ENCODE measurements at regions not wholly inside any gene's neighbourhood (a gene's known extent, or its start where the extent isn't known, plus 50 kb on each side); places are given as distances from the start of the nearest gene placed in this dataset.

- no TSS peak for BruUV-seq (replicated peaks)
- no peaks in the 10 kb centered on the region for H3K27me3 Mint-ChIP-seq (ENCODE audit: insufficient read depth, unreplicated experiment)
- H3K27ac Mint-ChIP-seq (ENCODE audit: low read depth, unreplicated experiment), result no peak overlapping the region
- H3K36me3 Mint-ChIP-seq (ENCODE audit: insufficient read depth, unreplicated experiment), result no peaks in the 10 kb centered on the region
- intact Hi-C loops (cut with micrococcal nuclease), result no loop called here
- TF ChIP-seq CTCF (IDR thresholded peaks at IDR 0.05; ENCODE audit: unreplicated experiment), result no peak
- peaks cover 12% of the 10 kb centered on the region for H3K9me3 Mint-ChIP-seq (ENCODE audit: unreplicated experiment)
- no peak overlapping the region for H3K4me3 Mint-ChIP-seq (ENCODE audit: unreplicated experiment)
- H3K4me1 Mint-ChIP-seq (ENCODE audit: insufficient read depth, unreplicated experiment), result no peaks in the 10 kb centered on the region
- POLR2A ChIA-PET, result no interaction called here
- no peak for DNase-seq (ENCODE audit: unreplicated experiment)
- CTCF ChIA-PET, result interaction anchor here (0.7 kb wide), 2 partner anchors 149 to 163 kb away, joined by 3 to 4 read pairs; no protein-coding TSS in a partner anchor
Measured at GRCh38 chr1:51025374-51025773, 55.3 kb downstream of the CDKN2C start.

- CTCF ChIA-PET, result interaction anchor here (1.1 kb wide), 1 partner anchor 11 kb away, joined by 3 read pairs; no protein-coding TSS in a partner anchor
- no peak for DNase-seq (ENCODE audit: unreplicated experiment)
- H3K4me3 Mint-ChIP-seq (ENCODE audit: unreplicated experiment), result no peak overlapping the region
- no peak overlapping the region for H3K27ac Mint-ChIP-seq (ENCODE audit: low read depth, unreplicated experiment)
- H3K9me3 Mint-ChIP-seq (ENCODE audit: unreplicated experiment), result no peaks in the 10 kb centered on the region
- no peaks in the 10 kb centered on the region for H3K36me3 Mint-ChIP-seq (ENCODE audit: insufficient read depth, unreplicated experiment)
- no peaks in the 10 kb centered on the region for H3K4me1 Mint-ChIP-seq (ENCODE audit: insufficient read depth, unreplicated experiment)
- H3K27me3 Mint-ChIP-seq (ENCODE audit: insufficient read depth, unreplicated experiment), result no peaks in the 10 kb centered on the region
- TF ChIP-seq CTCF (IDR thresholded peaks at IDR 0.05; ENCODE audit: unreplicated experiment), result no peak
- POLR2A ChIA-PET, result no interaction called here
- no TSS peak for BruUV-seq (replicated peaks)
- intact Hi-C loops (cut with micrococcal nuclease), result no loop called here
Measured at GRCh38 chr1:51032936-51033335, 62.9 kb downstream of the CDKN2C start.

- no peak for DNase-seq (ENCODE audit: unreplicated experiment)
- no peaks in the 10 kb centered on the region for H3K9me3 Mint-ChIP-seq (ENCODE audit: unreplicated experiment)
- intact Hi-C loops (cut with micrococcal nuclease), result no loop called here
- H3K27ac Mint-ChIP-seq (ENCODE audit: low read depth, unreplicated experiment), result no peak overlapping the region
- BruUV-seq (replicated peaks), result no TSS peak
- no peaks in the 10 kb centered on the region for H3K4me1 Mint-ChIP-seq (ENCODE audit: insufficient read depth, unreplicated experiment)
- no peaks in the 10 kb centered on the region for H3K27me3 Mint-ChIP-seq (ENCODE audit: insufficient read depth, unreplicated experiment)
- ChIA-PET POLR2A (interaction anchor here (1.0 kb wide), 1 partner anchor 75 kb away, joined by 5 read pairs; no protein-coding TSS in a partner anchor), CTCF (interaction anchor here (0.6 to 1.6 kb wide), 12 partner anchors 9 to 311 kb away, joined by 3 to 13 read pairs (median 4); partner anchors contain the start of gene CDKN2C)
- H3K4me3 Mint-ChIP-seq (ENCODE audit: unreplicated experiment), result no peak overlapping the region
- no peak for TF ChIP-seq CTCF (IDR thresholded peaks at IDR 0.05; ENCODE audit: unreplicated experiment)
- H3K36me3 Mint-ChIP-seq (ENCODE audit: insufficient read depth, unreplicated experiment), result no peaks in the 10 kb centered on the region
Measured at GRCh38 chr1:51044199-51044598, 57.8 kb upstream of the C1orf185 start.

- Mint-ChIP-seq H3K9me3 (ENCODE audit: unreplicated experiment) (no peaks in the 10 kb centered on the region), H3K27me3 (ENCODE audit: insufficient read depth, unreplicated experiment) (no peaks in the 10 kb centered on the region), H3K4me3 (ENCODE audit: unreplicated experiment) (no peak overlapping the region), H3K36me3 (ENCODE audit: insufficient read depth, unreplicated experiment) (no peaks in the 10 kb centered on the region), H3K27ac (ENCODE audit: low read depth, unreplicated experiment) (no peak overlapping the region), H3K4me1 (ENCODE audit: insufficient read depth, unreplicated experiment) (no peaks in the 10 kb centered on the region)
- intact Hi-C loops (cut with micrococcal nuclease), result loop anchor here (1.0 to 5.0 kb wide), 3 partner anchors 116 to 273 kb away; no protein-coding TSS in a partner anchor
- POLR2A ChIA-PET, result interaction anchor here (1.0 kb wide), 1 partner anchor 76 kb away, joined by 5 read pairs; no protein-coding TSS in a partner anchor
- CTCF ChIA-PET, result interaction anchor here (0.6 to 1.5 kb wide), 8 partner anchors 10 to 270 kb away, joined by 3 to 13 read pairs (median 4); partner anchors contain the start of gene CDKN2C
- peak; percentile 12 for DNase-seq (ENCODE audit: unreplicated experiment)
- no TSS peak for BruUV-seq (replicated peaks)
- TF ChIP-seq CTCF (IDR thresholded peaks at IDR 0.05; ENCODE audit: unreplicated experiment), result peak; percentile 18
Measured at GRCh38 chr1:51044834-51045233, 57.2 kb upstream of the C1orf185 start.
